IMR-90 (cell line): ENCODE measurements at regions not wholly inside any gene's neighbourhood (a gene's known extent, or its start where the extent isn't known, plus 50 kb on each side); places are given as distances from the start of the nearest gene placed in this dataset.
A peak's percentile ranks its signal among the peaks of the same experiment; 100 is the strongest.

Experiments
- ATAC-seq: fragments of 200-7000 bp; cut with Tn5 transposase; 2 replicates; pipeline ENCODE4 v1.9.1; 2020; ENCODE audit warnings: low read depth, mild to moderate bottlenecking, moderate library complexity
- BruUV-seq: library from RNA; stranded (reverse); fragments of 400-500 nt; replicated peaks from 2 replicates; lab custom pipeline; 2021; lab: Mats Ljungman, UMichigan
- CTCF ChIA-PET: fragments of 300-600 bp; formaldehyde crosslinking; extraction: SDS; loops from one replicate; lab custom pipeline; 2021; ENCODE audit warnings: antibody characterized with exemption; lab: Yijun Ruan, JAX
- POLR2A ChIA-PET: fragments of 300-600 bp; sonication (Branson Sonifier 250); formaldehyde crosslinking; loops from one replicate; lab custom pipeline; 2022; ENCODE audit warnings: antibody characterized with exemption; ENCODE audit not compliant: unreplicated experiment; lab: Charles Lee
- DNase-seq: peaks from one replicate; pipeline ENCODE4 v3.0.0; 2013
- H2AFZ ChIP-seq: replicated peaks from 2 replicates; pipeline ENCODE3; 2013; ENCODE audit warnings: low read length, mild to moderate bottlenecking; ENCODE audit not compliant: poor library complexity
- H2AK5ac ChIP-seq: 2 replicates; pipeline ENCODE4 v1.6.1; 2013; ENCODE audit warnings: low read depth, low read length, inconsistent platforms
- H2AK9ac ChIP-seq: replicated peaks from 2 replicates; pipeline ENCODE3; 2013; ENCODE audit warnings: mild to moderate bottlenecking, low read depth, low read length, moderate library complexity; ENCODE audit not compliant: poor library complexity
- H2BK120ac ChIP-seq: 2 replicates; pipeline ENCODE4 v1.6.1; 2013; ENCODE audit warnings: low read depth, low read length, inconsistent platforms
- H2BK15ac ChIP-seq: 3 replicates; pipeline ENCODE4 v1.6.1; 2013; ENCODE audit warnings: low read depth, low read length, inconsistent platforms
- H2BK20ac ChIP-seq: 2 replicates; pipeline ENCODE4 v1.6.1; 2013; ENCODE audit warnings: low read depth, mild to moderate bottlenecking, inconsistent platforms, low read length, moderate library complexity
- H2BK5ac ChIP-seq: 2 replicates; pipeline ENCODE4 v1.6.1; 2013; ENCODE audit warnings: mild to moderate bottlenecking, low read depth, low read length, inconsistent platforms; ENCODE audit not compliant: poor library complexity, severe bottlenecking
- H3K14ac ChIP-seq: replicated peaks from 2 replicates; pipeline ENCODE4 v1.6.1; 2013; ENCODE audit warnings: low read depth, low read length, inconsistent platforms
- H3K18ac ChIP-seq: 2 replicates; pipeline ENCODE4 v1.6.1; 2013; ENCODE audit warnings: low read depth, low read length, control low read depth
- H3K23ac ChIP-seq: 2 replicates; pipeline ENCODE4 v1.6.1; 2013; ENCODE audit warnings: low read depth, low read length, inconsistent platforms
- H3K27ac ChIP-seq: 2 replicates; pipeline ENCODE4 v1.5.1; 2013; ENCODE audit warnings: mild to moderate bottlenecking, control low read depth, low read length; ENCODE audit not compliant: insufficient read depth
- H3K27me3 ChIP-seq: 2 replicates; pipeline ENCODE4 v1.6.1; 2013; ENCODE audit warnings: low read length; ENCODE audit not compliant: control insufficient read depth, insufficient read depth
- H3K36me3 ChIP-seq: 2 replicates; pipeline ENCODE4 v1.6.1; 2013; ENCODE audit warnings: low read length, mixed read lengths; ENCODE audit not compliant: control insufficient read depth, insufficient read depth
- H3K4ac ChIP-seq: 2 replicates; pipeline ENCODE4 v1.6.1; 2013; ENCODE audit warnings: low read depth, low read length, inconsistent platforms
- H3K4me1 ChIP-seq: 2 replicates; pipeline ENCODE4 v1.6.1; 2013; ENCODE audit warnings: low read length, mixed read lengths; ENCODE audit not compliant: control insufficient read depth, insufficient read depth
- H3K4me2 ChIP-seq: 2 replicates; pipeline ENCODE4 v1.6.1; 2013; ENCODE audit warnings: low read depth, mild to moderate bottlenecking, control low read depth, low read length, moderate library complexity
- H3K4me3 ChIP-seq: 2 replicates; pipeline ENCODE4 v1.5.1; 2013; ENCODE audit warnings: low read depth, mild to moderate bottlenecking, control low read depth, low read length, moderate library complexity; ENCODE audit not compliant: insufficient read depth
- H3K56ac ChIP-seq: 2 replicates; pipeline ENCODE4 v1.6.1; 2013; ENCODE audit warnings: low read length, inconsistent platforms; ENCODE audit not compliant: insufficient read depth; ENCODE audit errors: extremely low read depth
- H3K79me1 ChIP-seq, 2 experiments: 2 replicates each; pipeline ENCODE4 v1.6.1; 2013; ENCODE audit warnings: low read length in 2 of 2, inconsistent platforms in 1 of 2, low read depth in 1 of 2
- H3K9ac ChIP-seq: 2 replicates; pipeline ENCODE4 v1.6.1; 2013; ENCODE audit warnings: low read depth, low read length, control low read depth
- H3K9me1 ChIP-seq: 2 replicates; pipeline ENCODE4 v1.6.1; 2013; ENCODE audit warnings: low read length, inconsistent platforms; ENCODE audit not compliant: insufficient read depth
- H3K9me3 ChIP-seq: 2 replicates; pipeline ENCODE4 v1.6.1; 2013; ENCODE audit warnings: low read length; ENCODE audit not compliant: control insufficient read depth, insufficient read depth
- H4K20me1 ChIP-seq: 2 replicates; pipeline ENCODE4 v1.6.1; 2013; ENCODE audit warnings: low read length, inconsistent platforms; ENCODE audit not compliant: insufficient read depth
- H4K5ac ChIP-seq: 2 replicates; pipeline ENCODE4 v1.6.1; 2013; ENCODE audit warnings: mild to moderate bottlenecking, low read depth, low read length, control low read depth
- H4K8ac ChIP-seq, 2 experiments: 2 replicates each; pipeline ENCODE4 v1.6.1; 2013; ENCODE audit warnings: low read depth in 2 of 2, low read length in 2 of 2, control low read depth in 1 of 2, inconsistent platforms in 1 of 2
- H4K91ac ChIP-seq: 2 replicates; pipeline ENCODE4 v1.6.1; 2013; ENCODE audit warnings: low read depth, low read length, inconsistent platforms; ENCODE audit not compliant: insufficient read depth
- BHLHE40 ChIP-seq: fragments of 150-350 bp; IDR thresholded peaks from 2 replicates; pipeline ENCODE4 v1.6.1; 2016; ENCODE audit warnings: mild to moderate bottlenecking, low read depth, low read length
- CEBPB ChIP-seq: IDR thresholded peaks from 2 replicates; pipeline ENCODE4 v1.6.1; 2012; ENCODE audit warnings: low read depth, low read length, improper control_type of control experiment
- CHD1 ChIP-seq: IDR thresholded peaks from 2 replicates; pipeline ENCODE4 v1.6.1; 2012; ENCODE audit warnings: low read depth, low read length, improper control_type of control experiment
- CTCF ChIP-seq: conservative IDR thresholded peaks from 2 replicates; pipeline ENCODE4 v1.5.1; 2012; ENCODE audit warnings: mild to moderate bottlenecking, low read depth, low read length, improper control_type of control experiment
- ELK1 ChIP-seq: fragments of 150-350 bp; IDR thresholded peaks from 2 replicates; pipeline ENCODE4 v1.6.1; 2016; ENCODE audit warnings: low read depth, mild to moderate bottlenecking, low read length, moderate library complexity, borderline replicate concordance
- FOS ChIP-seq: fragments of 150-350 bp; IDR thresholded peaks from 2 replicates; pipeline ENCODE4 v1.6.1; 2016; ENCODE audit warnings: low read depth, low read length
- MAFK ChIP-seq: IDR thresholded peaks from 2 replicates; pipeline ENCODE4 v1.6.1; 2012; ENCODE audit warnings: low read depth, low read length, improper control_type of control experiment
- MAZ ChIP-seq: IDR thresholded peaks from 2 replicates; pipeline ENCODE4 v1.6.1; 2012; ENCODE audit warnings: low read depth, mild to moderate bottlenecking, low read length, improper control_type of control experiment, moderate library complexity, borderline replicate concordance
- MXI1 ChIP-seq: IDR thresholded peaks from 2 replicates; pipeline ENCODE4 v1.6.1; 2012; ENCODE audit warnings: low read depth, mild to moderate bottlenecking, low read length, moderate library complexity, borderline replicate concordance
- NFE2L2 ChIP-seq: fragments of 150-350 bp; IDR thresholded peaks from 2 replicates; pipeline ENCODE4 v1.6.1; 2016; ENCODE audit warnings: low read depth, mild to moderate bottlenecking, low read length
- POLR2A ChIP-seq: IDR thresholded peaks from 2 replicates; pipeline ENCODE4 v1.6.1; 2012; ENCODE audit warnings: mild to moderate bottlenecking, low read depth, low read length
- RAD21 ChIP-seq: IDR thresholded peaks from 2 replicates; pipeline ENCODE4 v1.6.1; 2012; ENCODE audit warnings: low read length, improper control_type of control experiment
- RCOR1 ChIP-seq: IDR thresholded peaks from 2 replicates; pipeline ENCODE4 v1.6.1; 2012; ENCODE audit warnings: mild to moderate bottlenecking, low read length, improper control_type of control experiment; ENCODE audit not compliant: insufficient replicate concordance
- RFX5 ChIP-seq: IDR thresholded peaks from 2 replicates; pipeline ENCODE4 v1.8.0; 2012; ENCODE audit warnings: low read depth, mild to moderate bottlenecking, low read length, moderate library complexity
- SMC3 ChIP-seq: fragments of 150-350 bp; IDR thresholded peaks from 2 replicates; pipeline ENCODE4 v1.6.1; 2016; ENCODE audit warnings: low read depth, mild to moderate bottlenecking, antibody characterized with exemption, low read length, moderate library complexity
- USF2 ChIP-seq: fragments of 150-350 bp; IDR thresholded peaks from 2 replicates; pipeline ENCODE4 v1.6.1; 2017; ENCODE audit warnings: mild to moderate bottlenecking, antibody characterized with exemption, low read length, low read depth
- WGBS, 2 experiments: methylation state at CpG; one replicate each; pipeline versions ENCODE4 v1.1.5 to v1.1.7; 2013; ENCODE audit warnings: missing lambda C conversion rate in 2 of 2; ENCODE audit not compliant: insufficient read length in 1 of 2; ENCODE audit errors: extremely low coverage in 2 of 2; 5-methylcytosine and 5-hydroxymethylcytosine counted together
- dilution Hi-C: fragments of 300-500 bp; cut with HindIII; formaldehyde crosslinking; loops from one replicate; pipeline ENCODE4 v1.14.3; 2018; ENCODE audit warnings: low sequenced_read_pairs; ENCODE audit not compliant: unreplicated experiment
- in situ Hi-C: fragments of 300-500 bp; cut with MboI; formaldehyde crosslinking; loops from 3 replicates; pipeline ENCODE4 v1.14.3; 2019; ENCODE audit warnings: low sequenced_read_pairs, inconsistent platforms, mixed read lengths
- intact Hi-C: fragments of 100-400 bp; cut with micrococcal nuclease; formaldehyde crosslinking; loops from 2 replicates; pipeline ENCODE4 v1.10.0; 2022

- Histone ChIP-seq H4K91ac (no peak overlapping the region), H3K4me3 (no peak overlapping the region), H3K4me2 (no peak overlapping the region), H4K20me1 (no peaks in the 10 kb centered on the region), H3K27ac (no peak overlapping the region), H3K27me3 (no peaks in the 10 kb centered on the region; the same call in 1 of the 2 replicates), H3K18ac (no peak overlapping the region), H3K79me1 (no peaks in the 10 kb centered on the region), H3K4me1 (no peaks in the 10 kb centered on the region), H4K8ac (no peak overlapping the region), H3K36me3 (no peaks in the 10 kb centered on the region), H2AK9ac (no peak overlapping the region), H3K4ac (no peak overlapping the region), H2BK15ac (no peak overlapping the region), H2AFZ (peak overlapping the region; percentile 24), H3K9ac (no peak overlapping the region), H3K23ac (no peak overlapping the region), H3K9me1 (no peaks in the 10 kb centered on the region), H2BK120ac (no peak overlapping the region), H4K5ac (no peak overlapping the region), H2AK5ac (no peak overlapping the region), H2BK20ac (no peak overlapping the region), H3K9me3 (no peaks in the 10 kb centered on the region), H3K14ac (no peak overlapping the region), H3K56ac (no peak overlapping the region), H2BK5ac (no peak overlapping the region)
- no peak for TF ChIP-seq USF2
- no peak for TF ChIP-seq MAFK
- TF ChIP-seq FOS: no peak
- TF ChIP-seq RCOR1: no peak
- TF ChIP-seq CHD1: no peak
- TF ChIP-seq MXI1: no peak
- no peak for TF ChIP-seq MAZ
- no peak for TF ChIP-seq SMC3
- TF ChIP-seq CEBPB: no peak
- no peak for TF ChIP-seq CTCF
- no peak for TF ChIP-seq RFX5
- TF ChIP-seq RAD21: no peak
- TF ChIP-seq NFE2L2: no peak
- no peak for TF ChIP-seq ELK1
- no peak for TF ChIP-seq BHLHE40
- no peak for TF ChIP-seq POLR2A
- BruUV-seq: no TSS peak
- dilution Hi-C loops (no loop called here), intact Hi-C loops (no loop called here), in situ Hi-C loops (no loop called here)
- no peak for DNase-seq
- no CpG with 5 or more reads among the region's 5 CpGs for WGBS, 2 experiments
- no peak for ATAC-seq
- ChIA-PET POLR2A (no interaction called here), CTCF (no interaction called here)
Measured at GRCh38 chrX:20388594-20388993, 121.9 kb upstream of the RPS6KA3 start.
